HL-60 (cell line): ENCODE measurements at regions not wholly inside any gene's neighbourhood (a gene's known extent, or its start where the extent isn't known, plus 50 kb on each side); places are given as distances from the start of the nearest gene placed in this dataset.

Source experiments
- CTCF ChIP-seq: IDR thresholded peaks from one replicate; pipeline ENCODE4 v1.5.1; 2011; ENCODE audit warnings: low read length, control low read depth, inconsistent platforms; ENCODE audit not compliant: insufficient read depth
- GABPA ChIP-seq: IDR thresholded peaks from 2 replicates; pipeline ENCODE4 v1.6.1; 2012; ENCODE audit warnings: low read depth
- POLR2AphosphoS5 ChIP-seq: IDR thresholded peaks from 2 replicates; pipeline ENCODE4 v1.6.1; 2012; ENCODE audit warnings: low read depth
- REST ChIP-seq: IDR thresholded peaks from 2 replicates; pipeline ENCODE4 v1.6.1; 2012; ENCODE audit warnings: low read depth; ENCODE audit not compliant: insufficient replicate concordance
- SPI1 ChIP-seq: IDR thresholded peaks from 2 replicates; pipeline ENCODE4 v1.6.1; 2012; ENCODE audit warnings: low read depth, mild to moderate bottlenecking, borderline replicate concordance

GRCh38 chr9:75540185-75540584, 350.3 kb upstream of the PCSK5 start:
- TF ChIP-seq CTCF (no peak), REST (no peak), POLR2AphosphoS5 (no peak), SPI1 (no peak), GABPA (no peak)
